ENCODE measurements at regions not wholly inside any gene's neighbourhood (a gene's known extent, or its start where the extent isn't known, plus 50 kb on each side); places are given as distances from the start of the nearest gene placed in this dataset.

- ChIA-PET POLR2A (interaction anchor here in 1 of 2 donors (0.7 kb wide), 1 partner anchor 244 kb away, joined by 3 read pairs; no protein-coding TSS in a partner anchor), CTCF (interaction anchor here in 1 of 2 donors (0.6 kb wide), 1 partner anchor 478 kb away, joined by 3 read pairs; no protein-coding TSS in a partner anchor)
- 15% methylated on average over 2 of the region's 7 CpGs for WGBS (ENCODE audit: insufficient coverage)
- H3K27me3 ChIP-seq (replicated peaks in 1 of 2; ENCODE audit: control insufficient read depth in 2 of 2, extremely low read depth in 1 of 2, insufficient read depth in 2 of 2, low read length in 1 of 2): no peaks in the 10 kb centered on the region
- no peaks in the 10 kb centered on the region for H3K36me3 Mint-ChIP-seq
- no peaks in the 10 kb centered on the region for H3K9me3 Mint-ChIP-seq
- DNase-seq (peak in 2 of 35 experiments; percentile 0 to 2), ATAC-seq (replicated peaks in 1 of 4) (no peak)
- H3K27ac ChIP-seq (ENCODE audit: low read length): no peak overlapping the region
- no peaks in the 10 kb centered on the region for H3K9me3 ChIP-seq
- no peaks in the 10 kb centered on the region for H3K4me1 ChIP-seq (ENCODE audit: control insufficient read depth in 1 of 2, extremely low read depth in 1 of 2, insufficient read depth in 2 of 2, low read length in 2 of 2)
- H3K27ac Mint-ChIP-seq: no peak overlapping the region
- no peaks in the 10 kb centered on the region for H3K27me3 Mint-ChIP-seq
- H3K4me3 Mint-ChIP-seq: no peak overlapping the region
- no peak overlapping the region for H3K4me3 ChIP-seq (ENCODE audit: control insufficient read depth in 1 of 2, extremely low read depth in 1 of 2, low read length in 1 of 2)
- H3K4me1 Mint-ChIP-seq: peaks cover 7 to 10% (median 7%) of the 10 kb centered on the region in 3 donors
- H3K36me3 ChIP-seq (ENCODE audit: control insufficient read depth in 2 of 2, extremely low read depth in 1 of 2, insufficient read depth in 1 of 2, low read length in 1 of 2): no peaks in the 10 kb centered on the region
These were observed 89.2 kb upstream of the GLS start for GRCh38 chr2:190791347-190791975.

DNA sequence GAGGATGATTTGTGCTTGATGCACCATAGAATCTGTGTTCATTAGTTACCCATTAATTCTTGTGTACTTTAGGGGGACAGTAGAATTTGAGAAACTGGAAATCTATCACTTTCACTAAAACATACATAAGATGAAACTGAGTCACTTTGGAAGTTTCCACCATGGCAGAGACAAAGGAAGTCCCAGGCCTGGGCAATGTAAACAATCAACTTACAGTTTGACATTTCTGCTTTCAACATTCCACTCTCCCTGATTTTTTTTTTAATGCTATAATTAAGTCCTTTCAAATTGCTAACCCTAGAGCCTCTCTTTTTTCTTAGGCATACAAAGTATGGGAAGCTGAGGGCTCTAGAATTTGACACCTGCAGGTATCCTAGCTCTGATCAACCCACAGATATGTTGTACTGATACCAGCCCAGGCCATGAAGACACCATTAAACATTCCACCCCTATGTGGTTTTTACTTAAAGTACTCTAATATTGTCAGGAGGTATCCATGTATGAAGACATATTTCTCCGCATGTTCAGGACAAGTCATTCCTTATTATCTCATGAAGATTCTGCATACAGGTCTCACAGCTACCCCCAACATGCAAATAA lies 88.5 kb upstream of the GLS start:
- H3K4me3 Mint-ChIP-seq: no peak overlapping the region
- no peaks in the 10 kb centered on the region for H3K36me3 Mint-ChIP-seq

GRCh38 chr2:190792956-190793888 lies 87.4 kb upstream of the GLS start:
- no peak overlapping the region for H3K27ac Mint-ChIP-seq
- DNase-seq (peak in 1 of 35 experiments; percentile 0), ATAC-seq (replicated peaks in 1 of 4) (peak in 1 of 4 experiments; percentile 32)
- H3K27me3 ChIP-seq (replicated peaks in 1 of 2; ENCODE audit: control insufficient read depth in 2 of 2, extremely low read depth in 1 of 2, insufficient read depth in 2 of 2, low read length in 1 of 2): no peaks in the 10 kb centered on the region
- no peak overlapping the region for H3K4me3 Mint-ChIP-seq
- 74% methylated on average over 3 of the region's 9 CpGs for WGBS (ENCODE audit: insufficient coverage)
- no peaks in the 10 kb centered on the region for H3K36me3 ChIP-seq (ENCODE audit: control insufficient read depth in 2 of 2, extremely low read depth in 1 of 2, insufficient read depth in 1 of 2, low read length in 1 of 2)
- POLR2A ChIA-PET: interaction anchor here (0.6 kb wide), 2 partner anchors 230 to 667 kb away, joined by 5 to 7 read pairs; no protein-coding TSS in a partner anchor
- no peaks in the 10 kb centered on the region for H3K27me3 Mint-ChIP-seq
- H3K36me3 Mint-ChIP-seq: no peaks in the 10 kb centered on the region
- no peak overlapping the region for H3K4me3 ChIP-seq (ENCODE audit: control insufficient read depth in 1 of 2, extremely low read depth in 1 of 2, low read length in 1 of 2)
- CTCF ChIA-PET: interaction anchor here in 1 of 2 donors (0.6 to 0.7 kb wide), 2 partner anchors 13 to 737 kb away, joined by 3 to 12 read pairs; no protein-coding TSS in a partner anchor
- no peaks in the 10 kb centered on the region for H3K9me3 ChIP-seq
- H3K27ac ChIP-seq (ENCODE audit: low read length): no peak overlapping the region
- H3K9me3 Mint-ChIP-seq: no peaks in the 10 kb centered on the region
- peaks cover 7 to 10% (median 7%) of the 10 kb centered on the region in 3 donors for H3K4me1 Mint-ChIP-seq
- no peaks in the 10 kb centered on the region for H3K4me1 ChIP-seq (ENCODE audit: control insufficient read depth in 1 of 2, extremely low read depth in 1 of 2, insufficient read depth in 2 of 2, low read length in 2 of 2)

More for the DNA sequence above, 88.5 kb upstream of the GLS start:
- Histone ChIP-seq H3K27me3 (replicated peaks in 1 of 2; ENCODE audit: control insufficient read depth in 2 of 2, extremely low read depth in 1 of 2, insufficient read depth in 2 of 2, low read length in 1 of 2) (no peaks in the 10 kb centered on the region), H3K4me1 (ENCODE audit: control insufficient read depth in 1 of 2, extremely low read depth in 1 of 2, insufficient read depth in 2 of 2, low read length in 2 of 2) (no peaks in the 10 kb centered on the region), H3K36me3 (ENCODE audit: control insufficient read depth in 2 of 2, extremely low read depth in 1 of 2, insufficient read depth in 1 of 2, low read length in 1 of 2) (no peaks in the 10 kb centered on the region), H3K4me3 (ENCODE audit: control insufficient read depth in 1 of 2, extremely low read depth in 1 of 2, low read length in 1 of 2) (no peak overlapping the region), H3K27ac (ENCODE audit: low read length) (no peak overlapping the region), H3K9me3 (no peaks in the 10 kb centered on the region)
- H3K27ac Mint-ChIP-seq: no peak overlapping the region
- ChIA-PET CTCF (interaction anchor here in 1 of 2 donors (0.6 kb wide), 2 partner anchors 218 to 735 kb away, joined by 3 read pairs; no protein-coding TSS in a partner anchor), POLR2A (interaction anchor here (0.6 to 0.7 kb wide), 2 partner anchors 8 to 245 kb away, joined by 3 to 4 read pairs; no protein-coding TSS in a partner anchor)
- WGBS (ENCODE audit: insufficient coverage): no CpG with 5 or more reads among the region's 1 CpG
- DNase-seq (no peak), ATAC-seq (replicated peaks in 1 of 4) (no peak)
- peaks cover 7 to 10% (median 7%) of the 10 kb centered on the region in 3 donors for H3K4me1 Mint-ChIP-seq
- H3K27me3 Mint-ChIP-seq: no peaks in the 10 kb centered on the region
- no peaks in the 10 kb centered on the region for H3K9me3 Mint-ChIP-seq

- no peak overlapping the region for H3K27ac Mint-ChIP-seq
- no peak overlapping the region for H3K4me3 ChIP-seq (ENCODE audit: control insufficient read depth in 1 of 2, extremely low read depth in 1 of 2, low read length in 1 of 2)
- no peak overlapping the region for H3K27ac ChIP-seq (ENCODE audit: low read length)
- H3K9me3 Mint-ChIP-seq: no peaks in the 10 kb centered on the region
- no peak for DNase-seq
- H3K4me1 ChIP-seq (ENCODE audit: control insufficient read depth in 1 of 2, extremely low read depth in 1 of 2, insufficient read depth in 2 of 2, low read length in 2 of 2): no peaks in the 10 kb centered on the region
- H3K36me3 ChIP-seq (ENCODE audit: control insufficient read depth in 2 of 2, extremely low read depth in 1 of 2, insufficient read depth in 1 of 2, low read length in 1 of 2): no peaks in the 10 kb centered on the region
- H3K4me3 Mint-ChIP-seq: no peak overlapping the region
- H3K36me3 Mint-ChIP-seq: no peaks in the 10 kb centered on the region
- POLR2A ChIA-PET: interaction anchor here in 1 of 2 donors (0.7 kb wide), 1 partner anchor 13 kb away, joined by 3 read pairs; no protein-coding TSS in a partner anchor
- WGBS (ENCODE audit: insufficient coverage): no CpG with 5 or more reads among the region's 6 CpGs
- H3K27me3 Mint-ChIP-seq: no peaks in the 10 kb centered on the region
- H3K4me1 Mint-ChIP-seq: peaks cover 7 to 10% (median 7%) of the 10 kb centered on the region in 3 donors
- no peak for ATAC-seq (replicated peaks in 1 of 4)
- no peaks in the 10 kb centered on the region for H3K27me3 ChIP-seq (replicated peaks in 1 of 2; ENCODE audit: control insufficient read depth in 2 of 2, extremely low read depth in 1 of 2, insufficient read depth in 2 of 2, low read length in 1 of 2)
- no peaks in the 10 kb centered on the region for H3K9me3 ChIP-seq
- CTCF ChIA-PET: no interaction called here
These were observed 86.2 kb upstream of the GLS start for GRCh38 chr2:190794377-190794776.

DNA sequence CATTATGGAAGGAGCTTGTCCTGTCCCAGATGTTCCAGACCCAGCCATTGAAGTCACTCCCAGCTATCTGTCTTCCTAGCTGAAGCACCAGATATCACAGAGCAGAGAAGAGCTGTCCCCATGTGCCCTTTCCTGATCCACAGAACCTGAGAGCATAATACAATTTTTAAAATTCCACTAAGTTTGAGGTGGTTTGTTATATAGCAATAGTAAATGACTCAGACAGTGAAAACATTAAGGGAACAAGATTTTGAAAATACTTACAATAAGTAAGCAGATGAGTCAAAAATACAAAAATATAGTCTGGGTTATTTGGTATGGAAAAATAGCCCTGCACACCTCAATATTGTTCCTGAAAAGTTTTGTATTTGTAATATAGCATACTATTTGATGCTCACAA lies 85.8 kb upstream of the GLS start:
- Histone ChIP-seq H3K4me1 (ENCODE audit: control insufficient read depth in 1 of 2, extremely low read depth in 1 of 2, insufficient read depth in 2 of 2, low read length in 2 of 2) (no peaks in the 10 kb centered on the region), H3K4me3 (ENCODE audit: control insufficient read depth in 1 of 2, extremely low read depth in 1 of 2, low read length in 1 of 2) (no peak overlapping the region), H3K27me3 (replicated peaks in 1 of 2; ENCODE audit: control insufficient read depth in 2 of 2, extremely low read depth in 1 of 2, insufficient read depth in 2 of 2, low read length in 1 of 2) (no peaks in the 10 kb centered on the region), H3K36me3 (ENCODE audit: control insufficient read depth in 2 of 2, extremely low read depth in 1 of 2, insufficient read depth in 1 of 2, low read length in 1 of 2) (no peaks in the 10 kb centered on the region), H3K9me3 (no peaks in the 10 kb centered on the region), H3K27ac (ENCODE audit: low read length) (no peak overlapping the region)
- Mint-ChIP-seq H3K4me1 (peaks cover 7 to 10% (median 7%) of the 10 kb centered on the region in 3 donors), H3K27ac (peak overlapping the region in 1 of 2 donors; percentile 24), H3K4me3 (no peak overlapping the region), H3K27me3 (no peaks in the 10 kb centered on the region), H3K36me3 (no peaks in the 10 kb centered on the region), H3K9me3 (no peaks in the 10 kb centered on the region)
- ATAC-seq (replicated peaks in 1 of 4) (no peak), DNase-seq (no peak)
- CTCF ChIA-PET: no interaction called here
- POLR2A ChIA-PET: no interaction called here

DNA sequence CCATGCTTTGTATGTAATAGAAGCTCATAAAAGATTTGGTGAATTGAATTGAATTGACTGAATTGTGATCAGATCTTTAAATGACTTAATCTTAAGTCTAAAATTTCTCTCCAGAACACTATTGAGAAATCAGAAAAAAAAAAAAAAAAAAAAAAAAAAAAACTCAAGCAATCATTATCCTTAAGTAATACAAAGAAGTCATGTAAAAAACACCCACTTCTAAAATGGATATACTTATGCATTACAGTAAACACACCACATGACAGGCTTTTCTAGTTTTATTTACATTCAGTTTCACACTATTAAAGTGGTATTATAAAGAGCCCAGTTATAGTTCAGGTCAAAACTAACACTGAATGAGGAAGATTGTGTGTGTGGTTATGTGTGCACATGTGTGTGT lies 84.9 kb upstream of the GLS start:
- POLR2A ChIA-PET: no interaction called here
- peaks cover 7 to 10% (median 7%) of the 10 kb centered on the region in 3 donors for H3K4me1 Mint-ChIP-seq
- Histone ChIP-seq H3K27ac (ENCODE audit: low read length) (no peak overlapping the region), H3K9me3 (no peaks in the 10 kb centered on the region), H3K27me3 (replicated peaks in 1 of 2; ENCODE audit: control insufficient read depth in 2 of 2, extremely low read depth in 1 of 2, insufficient read depth in 2 of 2, low read length in 1 of 2) (no peaks in the 10 kb centered on the region), H3K36me3 (ENCODE audit: control insufficient read depth in 2 of 2, extremely low read depth in 1 of 2, insufficient read depth in 1 of 2, low read length in 1 of 2) (no peaks in the 10 kb centered on the region), H3K4me1 (ENCODE audit: control insufficient read depth in 1 of 2, extremely low read depth in 1 of 2, insufficient read depth in 2 of 2, low read length in 2 of 2) (no peaks in the 10 kb centered on the region), H3K4me3 (ENCODE audit: control insufficient read depth in 1 of 2, extremely low read depth in 1 of 2, low read length in 1 of 2) (no peak overlapping the region)
- CTCF ChIA-PET: interaction anchor here in 1 of 2 donors (0.6 to 0.7 kb wide), 2 partner anchors 297 to 702 kb away, joined by 5 read pairs; no protein-coding TSS in a partner anchor
- no peak overlapping the region for H3K4me3 Mint-ChIP-seq
- no peaks in the 10 kb centered on the region for H3K36me3 Mint-ChIP-seq
- ATAC-seq (replicated peaks in 1 of 4) (no peak), DNase-seq (no peak)
- no peaks in the 10 kb centered on the region for H3K27me3 Mint-ChIP-seq
- no peaks in the 10 kb centered on the region for H3K9me3 Mint-ChIP-seq
- H3K27ac Mint-ChIP-seq: no peak overlapping the region
